GM23338 (cell line): ENCODE measurements at regions not wholly inside any gene's neighbourhood (a gene's known extent, or its start where the extent isn't known, plus 50 kb on each side); places are given as distances from the start of the nearest gene placed in this dataset.

Experiments used
- ATAC-seq: fragments of 200-7000 bp; cut with Tn5 transposase; 3 replicates; pipeline ENCODE4 v1.9.1; 2020
- DNase-seq: peaks from one replicate; pipeline ENCODE4 v3.0.0-alpha.2; 2015; ENCODE audit warnings: low spot score
- H2AFZ ChIP-seq: fragments of 200-600 bp; sonication (generic); 2 replicates; pipeline ENCODE4 v1.8.0; 2016; ENCODE audit warnings: antibody characterized with exemption, mild to moderate bottlenecking, moderate library complexity
- H3F3A ChIP-seq: fragments of 200-600 bp; sonication (generic); replicated peaks from 2 replicates; pipeline ENCODE4 v1.8.0; 2017; ENCODE audit warnings: antibody characterized with exemption, mixed run types, low read depth
- H3K27ac ChIP-seq: fragments of 200-600 bp; sonication (generic); 2 replicates; pipeline ENCODE4 v1.6.1; 2016; ENCODE audit warnings: low read depth
- H3K27me3 ChIP-seq: fragments of 200-600 bp; sonication (generic); 2 replicates; pipeline ENCODE4 v1.8.0; 2016; ENCODE audit warnings: mild to moderate bottlenecking, mixed run types, moderate library complexity; ENCODE audit not compliant: insufficient read depth
- H3K36me3 ChIP-seq: fragments of 200-600 bp; sonication (generic); 2 replicates; pipeline ENCODE4 v1.8.0; 2016; ENCODE audit warnings: mild to moderate bottlenecking; ENCODE audit not compliant: insufficient read depth
- H3K4me1 ChIP-seq: fragments of 200-600 bp; sonication (generic); 2 replicates; pipeline ENCODE4 v1.8.0; 2016; ENCODE audit warnings: mild to moderate bottlenecking, moderate library complexity; ENCODE audit not compliant: insufficient read depth
- H3K4me2 ChIP-seq: fragments of 200-600 bp; sonication (generic); 2 replicates; pipeline ENCODE4 v1.7.1; 2017; ENCODE audit warnings: mixed run types
- H3K4me3 ChIP-seq: fragments of 200-600 bp; sonication (generic); 2 replicates; pipeline ENCODE4 v1.6.1; 2016; ENCODE audit warnings: mixed run types
- H3K79me2 ChIP-seq: fragments of 200-600 bp; sonication (generic); replicated peaks from 2 replicates; pipeline ENCODE4 v1.8.0; 2017; ENCODE audit warnings: mild to moderate bottlenecking; ENCODE audit not compliant: insufficient read depth
- H3K9me2 ChIP-seq: fragments of 200-600 bp; sonication (generic); 2 replicates; pipeline ENCODE4 v1.8.0; 2017; ENCODE audit not compliant: insufficient read depth
- H4K20me1 ChIP-seq: fragments of 200-600 bp; sonication (generic); replicated peaks from 2 replicates; pipeline ENCODE4 v1.8.0; 2017; ENCODE audit warnings: mild to moderate bottlenecking; ENCODE audit not compliant: insufficient read depth
- H3K27ac Mint-ChIP-seq: 2 replicates; pipeline ENCODE4 v1.8.0; 2020; ENCODE audit warnings: inconsistent platforms, mild to moderate bottlenecking, moderate library complexity, mixed read lengths
- H3K27me3 Mint-ChIP-seq: 3 replicates; pipeline ENCODE4 v1.8.0; 2022; ENCODE audit warnings: low read depth, mild to moderate bottlenecking, moderate library complexity, mixed read lengths, inconsistent platforms; ENCODE audit not compliant: insufficient read depth, poor library complexity
- H3K36me3 Mint-ChIP-seq: 3 replicates; pipeline ENCODE4 v1.8.0; 2021; ENCODE audit warnings: low read depth, mild to moderate bottlenecking, inconsistent platforms, moderate library complexity, mixed read lengths
- H3K4me1 Mint-ChIP-seq: 3 replicates; pipeline ENCODE4 v1.8.0; 2020; ENCODE audit warnings: mild to moderate bottlenecking, inconsistent platforms, mixed read lengths
- H3K4me3 Mint-ChIP-seq: 3 replicates; pipeline ENCODE4 v1.8.0; 2021; ENCODE audit warnings: moderate library complexity, mild to moderate bottlenecking, inconsistent platforms, mixed read lengths
- H3K9me3 Mint-ChIP-seq: 3 replicates; pipeline ENCODE4 v1.8.0; 2020; ENCODE audit warnings: moderate library complexity, mild to moderate bottlenecking, inconsistent platforms, mixed read lengths
- CREB1 ChIP-seq: fragments of 250-450 bp; sonication (Bioruptor Pico); IDR thresholded peaks from 2 replicates; pipeline ENCODE4 v1.5.0; 2020; ENCODE audit warnings: low read depth, mild to moderate bottlenecking, moderate library complexity
- CTCF ChIP-seq, 2 experiments: fragments of 200-600 bp in 1 of 2; sonication (generic) in 1 of 2; conservative IDR thresholded peaks; 2 replicates each; pipeline versions ENCODE4 v1.5.1 to v1.6.1; 2016 to 2017; ENCODE audit warnings: antibody characterized with exemption in 2 of 2, low read depth in 2 of 2, mild to moderate bottlenecking in 2 of 2, moderate library complexity in 1 of 2
- EZH2 ChIP-seq: fragments of 200-600 bp; sonication (generic); IDR thresholded peaks from one replicate; pipeline ENCODE4 v1.8.0; 2017; ENCODE audit warnings: antibody characterized with exemption, mild to moderate bottlenecking, low read depth; ENCODE audit not compliant: unreplicated experiment
- JUNB ChIP-seq: IDR thresholded peaks from one replicate; pipeline ENCODE4 v1.6.1; 2016; ENCODE audit warnings: antibody characterized with exemption; ENCODE audit not compliant: unreplicated experiment
- NANOG ChIP-seq: IDR thresholded peaks from 2 replicates; pipeline ENCODE4 v1.6.1; 2016; ENCODE audit warnings: antibody characterized with exemption, borderline replicate concordance
- POLR2AphosphoS5 ChIP-seq: IDR thresholded peaks from 2 replicates; pipeline ENCODE4 v1.6.1; 2016; ENCODE audit warnings: antibody characterized with exemption, low read depth
- REST ChIP-seq: IDR thresholded peaks from one replicate; pipeline ENCODE4 v1.6.1; 2018; ENCODE audit warnings: antibody characterized with exemption; ENCODE audit not compliant: unreplicated experiment
- STAT1 ChIP-seq: IDR thresholded peaks from one replicate; pipeline ENCODE4 v1.6.1; 2016; ENCODE audit warnings: antibody characterized with exemption; ENCODE audit not compliant: unreplicated experiment
- ZNF114 ChIP-seq: fragments of 250-450 bp; sonication (Bioruptor Pico); IDR thresholded peaks from 2 replicates; pipeline ENCODE4 v1.5.0; 2020; ENCODE audit warnings: mild to moderate bottlenecking, moderate library complexity
- ZNF331 ChIP-seq: fragments of 250-450 bp; sonication (Bioruptor Pico); IDR thresholded peaks from 2 replicates; pipeline ENCODE4 v1.5.0; 2020; ENCODE audit warnings: low read depth, mild to moderate bottlenecking, moderate library complexity

DNA sequence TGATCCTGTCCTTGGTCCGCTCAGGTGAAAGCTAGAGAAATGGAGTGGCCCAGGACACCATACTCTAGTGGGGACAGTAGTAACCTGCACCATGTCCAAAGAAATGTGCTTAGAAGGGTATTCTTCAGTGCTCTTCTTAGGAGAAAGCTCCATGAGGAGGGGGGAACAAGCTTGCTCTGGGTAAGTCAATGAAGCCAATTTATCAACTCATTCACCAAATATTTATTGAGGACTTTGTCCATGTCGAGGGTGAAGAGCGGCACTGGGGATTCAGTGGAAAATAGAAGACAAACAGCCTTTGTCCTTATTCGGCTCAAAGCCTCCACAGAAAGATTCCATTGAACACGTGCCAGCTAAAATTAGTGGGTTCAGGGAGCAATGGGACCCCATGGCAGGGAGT lies 677.8 kb downstream of the BCL11B start (continued):
- TF ChIP-seq REST (no peak), EZH2 (no peak), NANOG (no peak), ZNF114 (CRISPR knock-in tag) (no peak)

- no peaks in the 10 kb centered on the region for H3K27me3 ChIP-seq
- no peaks in the 10 kb centered on the region for H3K4me1 ChIP-seq
- no peak for ATAC-seq
- no peak for DNase-seq
- H3K79me2 ChIP-seq = no peaks in the 10 kb centered on the region
- peaks cover 7% of the 10 kb centered on the region for H3K27me3 Mint-ChIP-seq
- no peak for TF ChIP-seq POLR2AphosphoS5
- peaks cover 5% of the 10 kb centered on the region; the same call in 1 of the 2 replicates for H3K9me2 ChIP-seq
- H3K4me1 Mint-ChIP-seq = no peaks in the 10 kb centered on the region
- H2AFZ ChIP-seq = no peak overlapping the region
- no peak overlapping the region for H3K27ac Mint-ChIP-seq
- H3K9me3 Mint-ChIP-seq = peaks cover 24% of the 10 kb centered on the region
- H3K36me3 Mint-ChIP-seq = peaks cover 13% of the 10 kb centered on the region; the same call in 2 of the 3 replicates
- no peak overlapping the region for H3K4me3 ChIP-seq
- H3K4me3 Mint-ChIP-seq = no peak overlapping the region
- 0 out of 2 replicates have a peak, but pooled peaks cover 3% of the 10 kb centered on the region for H3K36me3 ChIP-seq
- no peak overlapping the region for H3K4me2 ChIP-seq
- no peak overlapping the region for H3K27ac ChIP-seq
- no peaks in the 10 kb centered on the region for H3F3A ChIP-seq
- no peaks in the 10 kb centered on the region for H4K20me1 ChIP-seq
These were observed 673.4 kb downstream of the BCL11B start for GRCh38 chr14:98598576-98598975.

DNA sequence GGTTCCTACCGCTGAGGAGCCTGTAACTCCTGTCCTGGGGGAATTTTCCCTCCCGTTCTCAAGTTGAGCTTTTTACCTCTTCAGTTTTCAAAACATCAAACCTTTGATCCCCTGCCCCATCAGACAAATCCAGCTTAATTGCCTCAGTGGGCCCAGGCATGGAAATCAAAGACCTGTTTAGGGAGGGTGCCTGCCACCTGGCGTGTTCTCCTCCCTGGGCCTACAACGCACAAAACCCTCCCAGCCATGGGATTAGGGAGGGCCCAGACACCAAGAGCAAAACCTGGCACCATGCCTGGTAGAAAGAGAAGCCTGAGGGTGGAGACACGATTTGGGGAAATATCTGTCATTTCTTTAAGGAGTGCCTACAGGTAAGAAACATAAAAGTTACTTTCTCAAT lies 672.9 kb downstream of the BCL11B start:
- Histone ChIP-seq H3K27ac (no peak overlapping the region), H3K4me2 (no peak overlapping the region), H4K20me1 (no peaks in the 10 kb centered on the region), H3K4me3 (no peak overlapping the region), H3K79me2 (no peaks in the 10 kb centered on the region), H3K27me3 (no peaks in the 10 kb centered on the region), H3K9me2 (peaks cover 5% of the 10 kb centered on the region; the same call in 1 of the 2 replicates), H2AFZ (no peak overlapping the region; the same call in 1 of the 2 replicates), H3K4me1 (no peaks in the 10 kb centered on the region), H3K36me3 (0 out of 2 replicates have a peak, but pooled peaks cover 3% of the 10 kb centered on the region), H3F3A (no peaks in the 10 kb centered on the region)
- ATAC-seq (no peak), DNase-seq (no peak)
- no peaks in the 10 kb centered on the region for H3K4me1 Mint-ChIP-seq
- peaks cover 24% of the 10 kb centered on the region for H3K9me3 Mint-ChIP-seq
- no peak overlapping the region for H3K4me3 Mint-ChIP-seq
- peaks cover 6% of the 10 kb centered on the region for H3K27me3 Mint-ChIP-seq
- no peak overlapping the region for H3K27ac Mint-ChIP-seq
- H3K36me3 Mint-ChIP-seq = peaks cover 13% of the 10 kb centered on the region; the same call in 2 of the 3 replicates
- no peak for TF ChIP-seq JUNB
- no peak for TF ChIP-seq REST
- no peak for TF ChIP-seq STAT1
- no peak for TF ChIP-seq ZNF331 (CRISPR knock-in tag)
- TF ChIP-seq POLR2AphosphoS5 = no peak
- no peak for TF ChIP-seq CREB1
- TF ChIP-seq CTCF (conservative IDR thresholded peaks at IDR 0.05; ENCODE audit: low read depth in 2 of 2) = no peak
